ENCODE measurements at regions not wholly inside any gene's neighbourhood (a gene's known extent, or its start where the extent isn't known, plus 50 kb on each side); places are given as distances from the start of the nearest gene placed in this dataset.

DNA sequence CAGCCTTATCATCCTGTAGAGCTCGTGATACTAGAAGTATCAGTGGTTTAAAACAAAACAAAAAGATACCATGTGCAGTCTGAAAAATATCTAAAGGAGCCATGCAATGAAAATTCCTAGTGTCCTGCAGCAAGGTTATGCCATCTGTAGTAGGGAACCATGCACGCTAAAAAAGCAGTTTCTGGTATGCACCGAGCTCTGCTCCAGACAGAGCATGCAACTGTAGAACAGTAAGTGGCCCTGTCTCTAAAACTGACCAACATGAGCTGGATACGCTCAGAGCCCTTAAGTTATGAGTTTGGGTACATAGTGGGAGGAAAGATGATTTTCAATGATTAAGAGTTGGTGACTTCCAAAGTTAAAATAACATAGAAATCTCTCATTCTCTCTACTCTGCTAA lies 159.3 kb upstream of the ADAMTS5 start:
- no peak overlapping the region for H3K4me3 Mint-ChIP-seq (ENCODE audit: unreplicated experiment)
- H3K4me1 Mint-ChIP-seq (ENCODE audit: low read depth, unreplicated experiment): peaks cover 6% of the 10 kb centered on the region
- FAIRE-seq (no peak), DNase-seq (ENCODE audit: low read depth) (no peak)
- Histone ChIP-seq H3K36me3 (ENCODE audit: insufficient read depth, low read length) (no peaks in the 10 kb centered on the region), H3K79me2 (ENCODE audit: insufficient read depth, low read length) (no peaks in the 10 kb centered on the region), H3K27me3 (ENCODE audit: insufficient read depth, low read length) (no peaks in the 10 kb centered on the region), H3K9ac (ENCODE audit: low read length) (no peak overlapping the region), H3K4me1 (ENCODE audit: insufficient read depth, low read length) (no peaks in the 10 kb centered on the region), H3K27ac (ENCODE audit: low read depth, low read length) (no peak overlapping the region), H3K4me3 (ENCODE audit: insufficient read depth, low read depth, low read length) (no peak overlapping the region), H4K20me1 (ENCODE audit: insufficient read depth, low read length) (no peaks in the 10 kb centered on the region), H3K9me3 (ENCODE audit: insufficient read depth, low read depth, low read length) (no peaks in the 10 kb centered on the region), H2AFZ (ENCODE audit: low read depth, low read length) (no peak overlapping the region), H3K4me2 (ENCODE audit: low read length) (no peak overlapping the region)
- no peak overlapping the region for H3K27ac Mint-ChIP-seq (ENCODE audit: unreplicated experiment)
- TF ChIP-seq, protein P1, sequence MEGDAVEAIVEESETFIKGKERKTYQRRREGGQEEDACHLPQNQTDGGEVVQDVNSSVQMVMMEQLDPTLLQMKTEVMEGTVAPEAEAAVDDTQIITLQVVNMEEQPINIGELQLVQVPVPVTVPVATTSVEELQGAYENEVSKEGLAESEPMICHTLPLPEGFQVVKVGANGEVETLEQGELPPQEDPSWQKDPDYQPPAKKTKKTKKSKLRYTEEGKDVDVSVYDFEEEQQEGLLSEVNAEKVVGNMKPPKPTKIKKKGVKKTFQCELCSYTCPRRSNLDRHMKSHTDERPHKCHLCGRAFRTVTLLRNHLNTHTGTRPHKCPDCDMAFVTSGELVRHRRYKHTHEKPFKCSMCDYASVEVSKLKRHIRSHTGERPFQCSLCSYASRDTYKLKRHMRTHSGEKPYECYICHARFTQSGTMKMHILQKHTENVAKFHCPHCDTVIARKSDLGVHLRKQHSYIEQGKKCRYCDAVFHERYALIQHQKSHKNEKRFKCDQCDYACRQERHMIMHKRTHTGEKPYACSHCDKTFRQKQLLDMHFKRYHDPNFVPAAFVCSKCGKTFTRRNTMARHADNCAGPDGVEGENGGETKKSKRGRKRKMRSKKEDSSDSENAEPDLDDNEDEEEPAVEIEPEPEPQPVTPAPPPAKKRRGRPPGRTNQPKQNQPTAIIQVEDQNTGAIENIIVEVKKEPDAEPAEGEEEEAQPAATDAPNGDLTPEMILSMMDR (IDR thresholded peaks at IDR 0.05; ENCODE audit: insufficient read depth, low read depth, low read length): no peak
- TF ChIP-seq EZH2 (IDR thresholded peaks at IDR 0.05; ENCODE audit: insufficient read depth, low read length): no peak
- no peaks in the 10 kb centered on the region for H3K36me3 Mint-ChIP-seq (ENCODE audit: low read depth, unreplicated experiment)
- H3K9me3 Mint-ChIP-seq (ENCODE audit: unreplicated experiment): no peaks in the 10 kb centered on the region
- no peaks in the 10 kb centered on the region for H3K27me3 Mint-ChIP-seq (ENCODE audit: low read depth, unreplicated experiment)

DNA sequence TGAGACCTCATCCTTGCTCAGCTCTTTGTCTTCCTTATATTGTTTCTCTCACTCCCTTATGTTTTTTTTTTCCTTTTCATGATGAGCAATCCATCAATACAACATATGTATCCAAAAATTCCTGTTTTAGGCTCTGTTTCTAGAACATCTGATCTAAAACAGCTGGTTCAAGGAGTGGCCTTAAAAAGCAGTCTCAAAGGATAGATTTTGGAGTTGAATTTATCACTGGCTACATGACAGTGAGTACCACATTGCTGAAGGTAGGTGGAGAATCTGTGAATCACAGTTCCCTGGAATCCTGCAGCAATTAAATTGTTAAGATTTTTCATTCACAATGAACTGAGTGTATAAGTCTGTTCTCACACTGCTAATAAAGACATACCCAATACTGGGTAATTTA lies 155.8 kb upstream of the ADAMTS5 start:
- Mint-ChIP-seq H3K36me3 (ENCODE audit: low read depth, unreplicated experiment) (no peaks in the 10 kb centered on the region), H3K4me3 (ENCODE audit: unreplicated experiment) (no peak overlapping the region), H3K4me1 (ENCODE audit: low read depth, unreplicated experiment) (no peaks in the 10 kb centered on the region), H3K27ac (ENCODE audit: unreplicated experiment) (no peak overlapping the region), H3K9me3 (ENCODE audit: unreplicated experiment) (no peaks in the 10 kb centered on the region), H3K27me3 (ENCODE audit: low read depth, unreplicated experiment) (no peaks in the 10 kb centered on the region)
- Histone ChIP-seq H3K9ac (ENCODE audit: low read length) (no peak overlapping the region), H3K27me3 (ENCODE audit: insufficient read depth, low read length) (no peaks in the 10 kb centered on the region), H4K20me1 (ENCODE audit: insufficient read depth, low read length) (no peaks in the 10 kb centered on the region), H3K79me2 (ENCODE audit: insufficient read depth, low read length) (no peaks in the 10 kb centered on the region), H3K4me2 (ENCODE audit: low read length) (no peak overlapping the region), H3K4me1 (ENCODE audit: insufficient read depth, low read length) (no peaks in the 10 kb centered on the region), H3K9me3 (ENCODE audit: insufficient read depth, low read depth, low read length) (no peaks in the 10 kb centered on the region), H3K4me3 (ENCODE audit: insufficient read depth, low read depth, low read length) (no peak overlapping the region), H3K36me3 (ENCODE audit: insufficient read depth, low read length) (no peaks in the 10 kb centered on the region), H2AFZ (ENCODE audit: low read depth, low read length) (no peak overlapping the region), H3K27ac (ENCODE audit: low read depth, low read length) (no peak overlapping the region)
- TF ChIP-seq EZH2 (IDR thresholded peaks at IDR 0.05; ENCODE audit: insufficient read depth, low read length): no peak
- TF ChIP-seq, protein P1 (IDR thresholded peaks at IDR 0.05; ENCODE audit: insufficient read depth, low read depth, low read length): no peak
- DNase-seq (ENCODE audit: low read depth) (no peak), FAIRE-seq (no peak)

DNA sequence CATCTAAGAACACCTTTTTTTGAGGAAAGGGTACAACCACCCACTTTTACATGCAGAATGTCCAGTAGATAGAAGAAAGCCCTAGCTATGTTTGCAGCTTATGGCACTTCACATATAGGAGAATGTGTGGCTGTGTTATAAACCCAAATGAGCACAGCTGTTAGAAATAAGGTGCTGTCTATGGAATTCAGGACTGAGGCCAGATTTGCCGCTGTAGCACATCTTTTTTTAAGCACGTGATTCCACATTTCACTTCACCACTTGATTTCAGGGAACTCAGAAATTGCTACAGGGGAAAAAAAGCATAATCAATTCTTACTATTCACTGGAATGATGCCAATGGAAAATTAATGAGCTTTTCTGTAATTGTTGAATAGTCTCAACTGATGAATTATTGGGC lies 147.2 kb upstream of the ADAMTS5 start:
- no peaks in the 10 kb centered on the region for H3K27me3 ChIP-seq (ENCODE audit: insufficient read depth, low read length)
- H2AFZ ChIP-seq (ENCODE audit: low read depth, low read length): no peak overlapping the region
- no peak overlapping the region for H3K9ac ChIP-seq (ENCODE audit: low read length)
- no peaks in the 10 kb centered on the region for H3K4me1 ChIP-seq (ENCODE audit: insufficient read depth, low read length)
- Mint-ChIP-seq H3K27ac (ENCODE audit: unreplicated experiment) (no peak overlapping the region), H3K4me1 (ENCODE audit: low read depth, unreplicated experiment) (no peaks in the 10 kb centered on the region), H3K9me3 (ENCODE audit: unreplicated experiment) (no peaks in the 10 kb centered on the region), H3K36me3 (ENCODE audit: low read depth, unreplicated experiment) (no peaks in the 10 kb centered on the region), H3K4me3 (ENCODE audit: unreplicated experiment) (no peak overlapping the region), H3K27me3 (ENCODE audit: low read depth, unreplicated experiment) (no peaks in the 10 kb centered on the region)
- H3K4me3 ChIP-seq (ENCODE audit: insufficient read depth, low read depth, low read length): no peak overlapping the region
- no peak overlapping the region for H3K4me2 ChIP-seq (ENCODE audit: low read length)
- H4K20me1 ChIP-seq (ENCODE audit: insufficient read depth, low read length): no peaks in the 10 kb centered on the region
- TF ChIP-seq EZH2 (IDR thresholded peaks at IDR 0.05; ENCODE audit: insufficient read depth, low read length): no peak
- TF ChIP-seq, protein P1 (IDR thresholded peaks at IDR 0.05; ENCODE audit: insufficient read depth, low read depth, low read length): no peak
- no peak for FAIRE-seq
- no peaks in the 10 kb centered on the region for H3K79me2 ChIP-seq (ENCODE audit: insufficient read depth, low read length)
- H3K36me3 ChIP-seq (ENCODE audit: insufficient read depth, low read length): no peaks in the 10 kb centered on the region
- no peak overlapping the region for H3K27ac ChIP-seq (ENCODE audit: low read depth, low read length)
- DNase-seq (ENCODE audit: low read depth): no peak
- H3K9me3 ChIP-seq (ENCODE audit: insufficient read depth, low read depth, low read length): no peaks in the 10 kb centered on the region
